Gastrocnemius medialis (tissue), 4 donors: ENCODE measurements at regions not wholly inside any gene's neighbourhood (a gene's known extent, or its start where the extent isn't known, plus 50 kb on each side); places are given as distances from the start of the nearest gene placed in this dataset.

Experiments used
- CTCF ChIP-seq, 5 experiments: fragments of 450-650 bp in 3 of 5; fragments of 200-600 bp in 2 of 5; sonication (generic) in 2 of 5; IDR thresholded peaks in 4 of 5; conservative IDR thresholded peaks in 1 of 5; 1 replicate in 4 of 5; 2 replicates in 1 of 5; pipeline ENCODE4 v1.5.1; 2016 to 2019; ENCODE audit warnings: antibody characterized with exemption in 5 of 5, mild to moderate bottlenecking in 3 of 5, moderate library complexity in 3 of 5
- POLR2A ChIP-seq, 2 donors: fragments of 450-650 bp; IDR thresholded peaks; one replicate each; pipeline ENCODE4 v1.6.1; 2017; ENCODE audit warnings: antibody characterized with exemption in 2 of 2, mild to moderate bottlenecking in 2 of 2, moderate library complexity in 2 of 2

GRCh38 chr1:67958472-67958871, 92.0 kb downstream of the DIRAS3 start:
- no peak for TF ChIP-seq CTCF (IDR thresholded peaks at IDR 0.05 in 4 of 5, conservative IDR thresholded peaks at IDR 0.05 in 1 of 5)
- TF ChIP-seq POLR2A (IDR thresholded peaks at IDR 0.05), result no peak
